ENCODE measurements at regions not wholly inside any gene's neighbourhood (a gene's known extent, or its start where the extent isn't known, plus 50 kb on each side); places are given as distances from the start of the nearest gene placed in this dataset.

- no peak for TF ChIP-seq CTCF (conservative IDR thresholded peaks at IDR 0.05)
- TF ChIP-seq EZH2 (IDR thresholded peaks at IDR 0.05; ENCODE audit: low read depth): no peak
These were observed 91.2 kb upstream of the POT1 start for GRCh38 chr7:125020801-125021200.
